GM12878 (cell line): ENCODE measurements at regions not wholly inside any gene's neighbourhood (a gene's known extent, or its start where the extent isn't known, plus 50 kb on each side); places are given as distances from the start of the nearest gene placed in this dataset.

ENCODE experiments used
- ASH2L ChIP-seq: fragments of 300-600, 200-600 bp; sonication (generic); IDR thresholded peaks from 2 replicates; pipeline ENCODE4 v1.6.1; 2017; ENCODE audit warnings: low read depth, mild to moderate bottlenecking, borderline replicate concordance
- CBFB ChIP-seq: IDR thresholded peaks from 2 replicates; pipeline ENCODE4 v1.6.1; 2016; ENCODE audit warnings: antibody characterized with exemption, low read depth
- CBX5 ChIP-seq: sonication (generic); IDR thresholded peaks from 2 replicates; pipeline ENCODE4 v1.6.1; 2016; ENCODE audit warnings: low read depth, moderate library complexity, mild to moderate bottlenecking, inconsistent platforms
- EED ChIP-seq: sonication (generic); IDR thresholded peaks from 2 replicates; pipeline ENCODE4 v1.6.1; 2016; ENCODE audit warnings: antibody characterized with exemption, low read depth
- POLR2A ChIP-seq: IDR thresholded peaks from 2 replicates; pipeline ENCODE4 v1.6.1; 2011; ENCODE audit warnings: low read depth, mild to moderate bottlenecking, low read length
- POLR2AphosphoS5 ChIP-seq: IDR thresholded peaks from 2 replicates; pipeline ENCODE4 v1.6.1; 2011; ENCODE audit warnings: mild to moderate bottlenecking, low read length, inconsistent platforms
- SIN3A ChIP-seq: IDR thresholded peaks from 2 replicates; pipeline ENCODE4 v1.6.1; 2012; ENCODE audit warnings: low read depth, low read length, improper control_type of control experiment
- ZNF274 ChIP-seq: IDR thresholded peaks from one replicate; pipeline ENCODE4 v1.8.0; 2011; ENCODE audit not compliant: insufficient read length, insufficient read depth
- TF ChIP-seq, protein P1 (sequence below): fragments of 450-650 bp; IDR thresholded peaks from 2 replicates; pipeline ENCODE4 v1.6.1; 2017; ENCODE audit warnings: antibody characterized with exemption, mild to moderate bottlenecking, moderate library complexity
- TF ChIP-seq, protein P2 (sequence below): IDR thresholded peaks from 2 replicates; pipeline ENCODE4 v1.6.1; 2011; ENCODE audit warnings: low read depth, low read length, improper control_type of control experiment, borderline replicate concordance
- TF ChIP-seq, protein P3 (sequence below), 3 experiments: IDR thresholded peaks in 2 of 3; conservative IDR thresholded peaks in 1 of 3; 2 replicates each; pipeline ENCODE4 v1.5.1; 2011; ENCODE audit warnings: low read depth in 3 of 3, low read length in 3 of 3, mild to moderate bottlenecking in 3 of 3, control low read depth in 2 of 3, moderate library complexity in 2 of 3, inconsistent platforms in 1 of 3, mixed read lengths in 1 of 3; ENCODE audit not compliant: control insufficient read depth in 2 of 3, insufficient read depth in 1 of 3; ENCODE audit errors: extremely low read depth in 1 of 3
- TF ChIP-seq, protein P4 (sequence below): IDR thresholded peaks from 2 replicates; pipeline ENCODE4 v1.6.1; 2012; ENCODE audit warnings: low read length, inconsistent platforms

DNA sequence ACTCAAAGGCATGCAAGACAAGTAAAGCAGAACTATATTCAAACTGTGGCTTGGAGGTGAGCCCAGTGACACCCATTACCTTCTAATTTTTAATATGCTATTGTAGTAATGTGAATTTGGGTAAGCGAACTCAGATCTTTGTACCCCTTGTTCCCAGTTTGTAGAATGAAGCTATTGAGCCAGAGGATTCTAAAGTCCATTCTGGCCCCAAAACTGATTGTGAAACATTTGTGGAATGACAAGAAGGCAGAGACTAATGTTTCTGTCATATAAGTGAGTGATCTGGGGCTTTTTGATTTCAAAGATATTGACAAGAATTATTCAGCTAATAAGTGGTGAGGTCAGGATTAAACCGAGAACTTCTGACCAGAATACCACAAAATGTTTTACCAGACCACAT, 283.8 kb upstream of the CA10 start:
- TF ChIP-seq, protein P1, sequence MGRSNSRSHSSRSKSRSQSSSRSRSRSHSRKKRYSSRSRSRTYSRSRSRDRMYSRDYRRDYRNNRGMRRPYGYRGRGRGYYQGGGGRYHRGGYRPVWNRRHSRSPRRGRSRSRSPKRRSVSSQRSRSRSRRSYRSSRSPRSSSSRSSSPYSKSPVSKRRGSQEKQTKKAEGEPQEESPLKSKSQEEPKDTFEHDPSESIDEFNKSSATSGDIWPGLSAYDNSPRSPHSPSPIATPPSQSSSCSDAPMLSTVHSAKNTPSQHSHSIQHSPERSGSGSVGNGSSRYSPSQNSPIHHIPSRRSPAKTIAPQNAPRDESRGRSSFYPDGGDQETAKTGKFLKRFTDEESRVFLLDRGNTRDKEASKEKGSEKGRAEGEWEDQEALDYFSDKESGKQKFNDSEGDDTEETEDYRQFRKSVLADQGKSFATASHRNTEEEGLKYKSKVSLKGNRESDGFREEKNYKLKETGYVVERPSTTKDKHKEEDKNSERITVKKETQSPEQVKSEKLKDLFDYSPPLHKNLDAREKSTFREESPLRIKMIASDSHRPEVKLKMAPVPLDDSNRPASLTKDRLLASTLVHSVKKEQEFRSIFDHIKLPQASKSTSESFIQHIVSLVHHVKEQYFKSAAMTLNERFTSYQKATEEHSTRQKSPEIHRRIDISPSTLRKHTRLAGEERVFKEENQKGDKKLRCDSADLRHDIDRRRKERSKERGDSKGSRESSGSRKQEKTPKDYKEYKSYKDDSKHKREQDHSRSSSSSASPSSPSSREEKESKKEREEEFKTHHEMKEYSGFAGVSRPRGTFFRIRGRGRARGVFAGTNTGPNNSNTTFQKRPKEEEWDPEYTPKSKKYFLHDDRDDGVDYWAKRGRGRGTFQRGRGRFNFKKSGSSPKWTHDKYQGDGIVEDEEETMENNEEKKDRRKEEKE, result no peak
- TF ChIP-seq, protein P2, sequence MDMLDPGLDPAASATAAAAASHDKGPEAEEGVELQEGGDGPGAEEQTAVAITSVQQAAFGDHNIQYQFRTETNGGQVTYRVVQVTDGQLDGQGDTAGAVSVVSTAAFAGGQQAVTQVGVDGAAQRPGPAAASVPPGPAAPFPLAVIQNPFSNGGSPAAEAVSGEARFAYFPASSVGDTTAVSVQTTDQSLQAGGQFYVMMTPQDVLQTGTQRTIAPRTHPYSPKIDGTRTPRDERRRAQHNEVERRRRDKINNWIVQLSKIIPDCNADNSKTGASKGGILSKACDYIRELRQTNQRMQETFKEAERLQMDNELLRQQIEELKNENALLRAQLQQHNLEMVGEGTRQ, result no peak
- TF ChIP-seq, protein P3, sequence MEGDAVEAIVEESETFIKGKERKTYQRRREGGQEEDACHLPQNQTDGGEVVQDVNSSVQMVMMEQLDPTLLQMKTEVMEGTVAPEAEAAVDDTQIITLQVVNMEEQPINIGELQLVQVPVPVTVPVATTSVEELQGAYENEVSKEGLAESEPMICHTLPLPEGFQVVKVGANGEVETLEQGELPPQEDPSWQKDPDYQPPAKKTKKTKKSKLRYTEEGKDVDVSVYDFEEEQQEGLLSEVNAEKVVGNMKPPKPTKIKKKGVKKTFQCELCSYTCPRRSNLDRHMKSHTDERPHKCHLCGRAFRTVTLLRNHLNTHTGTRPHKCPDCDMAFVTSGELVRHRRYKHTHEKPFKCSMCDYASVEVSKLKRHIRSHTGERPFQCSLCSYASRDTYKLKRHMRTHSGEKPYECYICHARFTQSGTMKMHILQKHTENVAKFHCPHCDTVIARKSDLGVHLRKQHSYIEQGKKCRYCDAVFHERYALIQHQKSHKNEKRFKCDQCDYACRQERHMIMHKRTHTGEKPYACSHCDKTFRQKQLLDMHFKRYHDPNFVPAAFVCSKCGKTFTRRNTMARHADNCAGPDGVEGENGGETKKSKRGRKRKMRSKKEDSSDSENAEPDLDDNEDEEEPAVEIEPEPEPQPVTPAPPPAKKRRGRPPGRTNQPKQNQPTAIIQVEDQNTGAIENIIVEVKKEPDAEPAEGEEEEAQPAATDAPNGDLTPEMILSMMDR (IDR thresholded peaks at IDR 0.05 in 2 of 3, conservative IDR thresholded peaks at IDR 0.05 in 1 of 3; ENCODE audit: control insufficient read depth in 2 of 3, extremely low read depth in 1 of 3, insufficient read depth in 1 of 3, low read depth in 3 of 3, low read length in 3 of 3), result no peak
- no peak for TF ChIP-seq EED
- TF ChIP-seq SIN3A, result no peak
- TF ChIP-seq CBX5, result no peak
- no peak for TF ChIP-seq POLR2A
- no peak for TF ChIP-seq ASH2L
- TF ChIP-seq POLR2AphosphoS5, result no peak
- TF ChIP-seq ZNF274, result no peak
- TF ChIP-seq, protein P4, sequence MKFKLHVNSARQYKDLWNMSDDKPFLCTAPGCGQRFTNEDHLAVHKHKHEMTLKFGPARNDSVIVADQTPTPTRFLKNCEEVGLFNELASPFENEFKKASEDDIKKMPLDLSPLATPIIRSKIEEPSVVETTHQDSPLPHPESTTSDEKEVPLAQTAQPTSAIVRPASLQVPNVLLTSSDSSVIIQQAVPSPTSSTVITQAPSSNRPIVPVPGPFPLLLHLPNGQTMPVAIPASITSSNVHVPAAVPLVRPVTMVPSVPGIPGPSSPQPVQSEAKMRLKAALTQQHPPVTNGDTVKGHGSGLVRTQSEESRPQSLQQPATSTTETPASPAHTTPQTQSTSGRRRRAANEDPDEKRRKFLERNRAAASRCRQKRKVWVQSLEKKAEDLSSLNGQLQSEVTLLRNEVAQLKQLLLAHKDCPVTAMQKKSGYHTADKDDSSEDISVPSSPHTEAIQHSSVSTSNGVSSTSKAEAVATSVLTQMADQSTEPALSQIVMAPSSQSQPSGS, result no peak
- TF ChIP-seq CBFB, result no peak
